K562 (cell line): ENCODE measurements at regions not wholly inside any gene's neighbourhood (a gene's known extent, or its start where the extent isn't known, plus 50 kb on each side); places are given as distances from the start of the nearest gene placed in this dataset.

ENCODE experiments used
- ARNT ChIP-seq, 2 experiments: fragments of 450-650 bp; IDR thresholded peaks; 2 replicates each; pipeline ENCODE4 v1.6.1; 2016; ENCODE audit warnings: mild to moderate bottlenecking in 1 of 2
- HCFC1 ChIP-seq: IDR thresholded peaks from 2 replicates; pipeline ENCODE4 v1.6.1; 2012; ENCODE audit warnings: low read depth, low read length, improper control_type of control experiment
- MAX ChIP-seq: sonication (generic); formaldehyde crosslinking; IDR thresholded peaks from 2 replicates; pipeline ENCODE4 v1.9.0; 2022; ENCODE audit warnings: mild to moderate bottlenecking, missing genetic modification reagents
- NR3C1 ChIP-seq: sonication (generic); formaldehyde crosslinking; IDR thresholded peaks from 2 replicates; pipeline ENCODE4 v1.8.1; 2022; ENCODE audit warnings: missing genetic modification reagents
- REST ChIP-seq, 2 experiments: fragments of 450-650 bp; formaldehyde crosslinking in 1 of 2; IDR thresholded peaks; 2 replicates each; pipeline versions ENCODE4 v1.4.0 to v1.6.1; 2014 to 2020; ENCODE audit warnings: mild to moderate bottlenecking in 2 of 2, borderline replicate concordance in 1 of 2, low read depth in 1 of 2
- RFX1 ChIP-seq: fragments of 450-650 bp; IDR thresholded peaks from 2 replicates; pipeline ENCODE4 v1.6.1; 2016; ENCODE audit warnings: mild to moderate bottlenecking, moderate library complexity
- SMC3 ChIP-seq: conservative IDR thresholded peaks from 2 replicates; pipeline ENCODE4 v1.6.1; 2011; ENCODE audit warnings: low read depth, low read length, improper control_type of control experiment; ENCODE audit not compliant: insufficient read depth
- TCF7L2 ChIP-seq: fragments of 150-350 bp; IDR thresholded peaks from 2 replicates; pipeline ENCODE4 v1.6.1; 2016; ENCODE audit warnings: low read depth, mild to moderate bottlenecking, low read length, moderate library complexity
- ZNF561 ChIP-seq: fragments of 450-650 bp; formaldehyde crosslinking; conservative IDR thresholded peaks from 2 replicates; pipeline ENCODE4 v1.4.0; 2020; ENCODE audit warnings: mild to moderate bottlenecking, moderate library complexity
- ZNF707 ChIP-seq: fragments of 250-450 bp; sonication (Bioruptor Pico); conservative IDR thresholded peaks from 2 replicates; pipeline ENCODE4 v1.8.0; 2022; ENCODE audit warnings: inconsistent platforms, mild to moderate bottlenecking, moderate library complexity
- ZNF740 ChIP-seq, 3 experiments: fragments of 200-800 bp in 1 of 3; sonication (Bioruptor generic) in 1 of 3; sonication (generic) in 1 of 3; formaldehyde crosslinking in 1 of 3; IDR thresholded peaks; 2 replicates each; pipeline versions ENCODE4 v1.6.1 to v1.8.0; 2016 to 2022; ENCODE audit warnings: mild to moderate bottlenecking in 2 of 3, missing compliant biosample characterization in 2 of 3, missing genetic modification characterization in 2 of 3, missing genetic modification reagents in 1 of 3

- no peak for TF ChIP-seq ZNF561 (CRISPR knock-in tag)
- TF ChIP-seq REST (IDR thresholded peaks at IDR 0.05; ENCODE audit: borderline replicate concordance) = no peak
- TF ChIP-seq REST (CRISPR knock-in tag; IDR thresholded peaks at IDR 0.05; ENCODE audit: low read depth) = no peak
- no peak for TF ChIP-seq MAX (CRISPR knock-in tag)
- no peak for TF ChIP-seq ZNF740 (CRISPR knock-in tag; IDR thresholded peaks at IDR 0.05)
- no peak for TF ChIP-seq ZNF740 (tag; IDR thresholded peaks at IDR 0.05)
- TF ChIP-seq TCF7L2 = no peak
- TF ChIP-seq ZNF707 = no peak
- no peak for TF ChIP-seq ARNT (IDR thresholded peaks at IDR 0.05)
- no peak for TF ChIP-seq HCFC1
- TF ChIP-seq RFX1 = no peak
- no peak for TF ChIP-seq NR3C1
- no peak for TF ChIP-seq SMC3
These were observed 310.6 kb upstream of the ATP11B start for GRCh38 chr3:182482705-182483104.
